Uterus (tissue), 3 donors: ENCODE measurements at regions not wholly inside any gene's neighbourhood (a gene's known extent, or its start where the extent isn't known, plus 50 kb on each side); places are given as distances from the start of the nearest gene placed in this dataset.

ENCODE experiments used
- DNase-seq, 2 donors: peaks; one replicate each; pipeline ENCODE4 v3.0.0-alpha.2; 2019 to 2020
- H3K27ac ChIP-seq, 2 donors: fragments of 200-600 bp; sonication (generic); 1 replicate in 1 of 2; 2 replicates in 1 of 2; pipeline ENCODE4 v1.5.1; 2016 to 2018
- H3K27me3 ChIP-seq, 2 donors: fragments of 200-600 bp; sonication (generic); one replicate each; pipeline ENCODE4 v1.5.1; 2018 to 2019; ENCODE audit warnings: control low read depth in 1 of 2
- H3K36me3 ChIP-seq, 2 donors: fragments of 200-600 bp; sonication (generic); one replicate each; pipeline ENCODE4 v1.5.1; 2019; ENCODE audit warnings: control low read depth in 1 of 2
- H3K4me1 ChIP-seq, 2 donors: fragments of 200-600 bp; sonication (generic); one replicate each; pipeline ENCODE4 v1.5.1; 2018 to 2019; ENCODE audit warnings: control low read depth in 1 of 2
- H3K4me3 ChIP-seq, 2 donors: fragments of 200-600 bp; sonication (generic); 1 replicate in 1 of 2; 2 replicates in 1 of 2; pipeline ENCODE4 v1.5.1; 2018 to 2019; ENCODE audit warnings: mild to moderate bottlenecking in 1 of 2
- H3K9me3 ChIP-seq, 2 donors: fragments of 200-600 bp; sonication (generic); one replicate each; pipeline ENCODE4 v1.5.1; 2019; ENCODE audit warnings: control low read depth in 1 of 2
- CTCF ChIP-seq, 4 experiments: fragments of 200-600 bp in 2 of 4; fragments of 450-650 bp in 2 of 4; sonication (generic) in 2 of 4; IDR thresholded peaks; one replicate each; pipeline ENCODE4 v1.5.1; 2016 to 2019; ENCODE audit warnings: antibody characterized with exemption in 4 of 4, mild to moderate bottlenecking in 2 of 4, moderate library complexity in 1 of 4
- POLR2A ChIP-seq, 2 donors: fragments of 450-650 bp; IDR thresholded peaks; one replicate each; pipeline ENCODE4 v1.6.1; 2016; ENCODE audit warnings: antibody characterized with exemption in 2 of 2, mild to moderate bottlenecking in 1 of 2, moderate library complexity in 1 of 2
- intact Hi-C: fragments of 100-400 bp; cut with DNase I; formaldehyde crosslinking; loops from one replicate; pipeline ENCODE4 v1.15.1; 2023; ENCODE audit warnings: low total_unique reads
- donor health status: DM: yes; HTN: yes; CAD: no.

GRCh38 chr15:47877836-47878235 lies 160.5 kb downstream of the SEMA6D start:
- Histone ChIP-seq H3K9me3 (no peaks in the 10 kb centered on the region), H3K4me1 (no peaks in the 10 kb centered on the region), H3K27me3 (no peaks in the 10 kb centered on the region), H3K27ac (no peak overlapping the region), H3K4me3 (no peak overlapping the region), H3K36me3 (no peaks in the 10 kb centered on the region)
- TF ChIP-seq CTCF (IDR thresholded peaks at IDR 0.05) (no peak), POLR2A (IDR thresholded peaks at IDR 0.05) (no peak)
- intact Hi-C loops, result no loop called here
- DNase-seq, result no peak

DNA sequence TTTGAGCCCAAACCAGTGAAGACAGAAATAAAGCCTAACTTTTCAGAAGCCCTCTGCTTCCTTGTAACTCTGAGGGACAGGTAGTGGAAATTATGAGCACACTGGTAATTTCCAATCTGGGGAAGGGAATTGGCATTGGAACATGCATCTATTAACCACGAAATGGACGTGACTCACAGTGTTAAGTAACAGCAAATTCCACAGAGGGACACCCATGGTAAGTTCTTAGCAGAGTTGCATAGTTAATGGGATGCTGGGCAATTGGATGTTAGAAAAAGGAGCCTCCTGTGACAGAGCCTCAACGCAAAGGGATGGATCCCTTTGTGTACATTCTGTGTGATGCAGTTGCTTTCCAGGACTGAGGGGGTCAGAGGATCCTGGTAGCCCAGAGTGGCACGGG lies 168.6 kb downstream of the SEMA6D start:
- intact Hi-C loops, result no loop called here
- TF ChIP-seq POLR2A (IDR thresholded peaks at IDR 0.05) (no peak), CTCF (IDR thresholded peaks at IDR 0.05) (no peak)

DNA sequence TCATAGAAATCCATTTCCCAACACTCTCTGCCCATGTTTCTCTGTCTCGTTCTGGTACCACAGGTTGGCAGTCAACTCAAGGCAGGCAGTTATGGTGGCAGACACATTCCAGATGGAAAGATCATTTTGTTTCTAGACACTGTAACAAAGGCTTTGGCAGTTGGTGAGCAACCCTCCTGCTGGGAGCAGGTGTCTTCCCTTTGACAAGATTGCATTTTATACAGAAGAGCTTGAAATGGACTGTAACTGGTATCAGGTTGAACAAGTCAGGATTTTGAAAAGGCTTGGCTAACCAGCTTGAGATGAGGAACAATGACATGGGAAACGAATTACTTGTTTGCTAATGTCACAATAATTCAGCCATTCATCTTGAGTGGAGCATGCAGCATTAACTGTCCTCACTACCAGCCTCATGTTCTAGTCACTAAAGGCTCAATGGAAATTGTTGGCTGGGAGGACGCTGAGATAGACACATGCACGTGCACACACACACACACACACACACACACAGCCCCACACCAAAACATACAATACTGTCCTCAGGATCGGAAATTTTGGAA lies 170.0 kb downstream of the SEMA6D start:
- TF ChIP-seq CTCF (IDR thresholded peaks at IDR 0.05) (no peak), POLR2A (IDR thresholded peaks at IDR 0.05) (no peak)
- DNase-seq, result no peak
- Histone ChIP-seq H3K36me3 (no peaks in the 10 kb centered on the region), H3K4me1 (no peaks in the 10 kb centered on the region), H3K9me3 (no peaks in the 10 kb centered on the region), H3K4me3 (no peak overlapping the region), H3K27ac (no peak overlapping the region), H3K27me3 (no peaks in the 10 kb centered on the region)
- intact Hi-C loops, result no loop called here

More for the DNA sequence above, 168.6 kb downstream of the SEMA6D start:
- no peak for DNase-seq
- Histone ChIP-seq H3K4me3 (no peak overlapping the region), H3K27me3 (no peaks in the 10 kb centered on the region), H3K9me3 (no peaks in the 10 kb centered on the region), H3K4me1 (no peaks in the 10 kb centered on the region), H3K27ac (no peak overlapping the region), H3K36me3 (no peaks in the 10 kb centered on the region)

DNA sequence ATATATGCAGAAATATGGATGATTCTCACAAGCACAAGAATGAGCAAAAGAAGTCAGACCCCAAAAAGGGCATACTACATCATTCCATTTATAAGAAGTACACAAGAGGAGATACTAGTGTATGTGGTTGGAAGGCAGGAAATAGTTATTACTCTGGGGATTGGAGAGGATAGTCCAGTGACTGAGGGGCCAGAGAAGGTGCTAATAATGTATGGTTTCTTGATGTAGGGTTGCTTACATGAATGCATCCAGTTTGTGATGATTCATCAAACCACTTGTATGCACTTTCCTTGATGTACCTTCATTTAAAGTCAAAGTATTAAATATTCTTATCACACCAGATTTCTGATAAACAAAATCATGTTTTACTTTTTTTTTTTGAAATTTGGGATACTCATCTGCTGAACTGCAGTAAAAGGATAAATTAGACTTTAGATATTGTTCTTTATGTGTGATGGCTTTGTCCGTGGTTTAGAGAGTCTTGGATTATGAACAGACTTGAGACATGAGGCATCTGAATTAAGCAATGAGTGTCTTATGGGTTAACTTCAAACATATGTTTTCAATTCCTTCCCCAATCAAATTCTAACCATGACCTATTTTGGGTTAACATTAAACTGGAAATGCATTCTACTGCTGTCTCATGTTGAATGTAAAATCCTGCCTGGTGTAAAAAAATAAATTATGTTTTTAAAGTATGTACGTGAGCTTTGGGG lies 171.2 kb downstream of the SEMA6D start:
- intact Hi-C loops, result no loop called here
- no peak for DNase-seq
- H3K27me3 ChIP-seq, result no peaks in the 10 kb centered on the region
- no peaks in the 10 kb centered on the region for H3K9me3 ChIP-seq
- TF ChIP-seq CTCF (IDR thresholded peaks at IDR 0.05), result no peak
- no peak for TF ChIP-seq POLR2A (IDR thresholded peaks at IDR 0.05)
- H3K36me3 ChIP-seq, result no peaks in the 10 kb centered on the region
- H3K4me3 ChIP-seq, result no peak overlapping the region
- H3K27ac ChIP-seq, result no peak overlapping the region
- H3K4me1 ChIP-seq, result no peaks in the 10 kb centered on the region

- no peak for DNase-seq
- H3K27me3 ChIP-seq, result no peaks in the 10 kb centered on the region
- no peak overlapping the region for H3K27ac ChIP-seq
- no peaks in the 10 kb centered on the region for H3K9me3 ChIP-seq
- TF ChIP-seq POLR2A (IDR thresholded peaks at IDR 0.05) (no peak), CTCF (IDR thresholded peaks at IDR 0.05) (no peak)
- H3K36me3 ChIP-seq, result no peaks in the 10 kb centered on the region
- intact Hi-C loops, result no loop called here
- H3K4me1 ChIP-seq, result no peaks in the 10 kb centered on the region
- H3K4me3 ChIP-seq, result no peak overlapping the region
These were observed 173.3 kb downstream of the SEMA6D start for GRCh38 chr15:47890397-47891150.
